Pancreas (tissue), 10 donors: ENCODE measurements at regions not wholly inside any gene's neighbourhood (a gene's known extent, or its start where the extent isn't known, plus 50 kb on each side); places are given as distances from the start of the nearest gene placed in this dataset.

Source experiments
- ATAC-seq, 4 donors: fragments of 200-7000 bp; cut with Tn5 transposase; one replicate each; pipeline versions ENCODE4 v1.8.0 to v1.9.1; 2020; ENCODE audit warnings: mild to moderate bottlenecking in 4 of 4, moderate library complexity in 4 of 4
- DNase-seq, 6 donors: peaks; one replicate each; pipeline ENCODE4 v3.0.0-alpha.2; 2020
- FAIRE-seq: peaks from 2 replicates; lab custom pipeline; 2012; peaks lifted over from hg19 to GRCh38; lab: Jason Lieb, UNC
- H3K27ac ChIP-seq, 4 donors: fragments of 200-600 bp; sonication (generic); 1 replicate in 3 of 4; 2 replicates in 1 of 4; pipeline versions ENCODE4 v1.5.0 to v1.8.0; 2020
- H3K27me3 ChIP-seq, 4 donors: fragments of 200-600 bp; one replicate each; pipeline ENCODE4 v1.8.0; 2021
- H3K36me3 ChIP-seq, 3 donors: fragments of 200-600 bp; sonication (generic) in 1 of 3; one replicate each; pipeline versions ENCODE4 v1.5.0 to v1.8.0; 2020 to 2021
- H3K4me1 ChIP-seq, 3 donors: fragments of 200-600 bp; one replicate each; pipeline ENCODE4 v1.8.0; 2021
- H3K4me3 ChIP-seq, 4 donors: fragments of 200-600 bp; sonication (generic) in 2 of 4; one replicate each; pipeline versions ENCODE4 v1.5.0 to v1.8.0; 2020 to 2021
- H3K9me3 ChIP-seq, 4 donors: fragments of 200-600 bp; one replicate each; pipeline ENCODE4 v1.8.0; 2021
- WGBS, 2 donors: extraction: QIAGEN DNeasy Blood & Tissue Kit; methylation state at CpG; one replicate each; pipeline ENCODE4 v1.1.7; 2013; 5-methylcytosine and 5-hydroxymethylcytosine counted together
- intact Hi-C, 3 donors: fragments of 100-400 bp; cut with DNase I; formaldehyde crosslinking; loops; one replicate each; pipeline versions ENCODE4 v1.11.1 to v1.14.2; 2022
- TF ChIP-seq, protein P1 (sequence below), 4 donors: fragments of 200-600 bp; sonication (generic) in 3 of 4; IDR thresholded peaks; one replicate each; pipeline versions ENCODE4 v1.5.0 to v1.8.0; 2021; ENCODE audit warnings: antibody characterized with exemption in 4 of 4
- donor health status: healthy with polysubstance abuse.
- donor health status: DM: no; HTN: no; CAD: no; lungs with moderate emphysema.
- donor health status: DM: no; HTN: no; CAD: no.
- donor health status: control.
- donor health status: control.
- donor health status: Bipolar disorder and iron deficiency.
- donor health status: DM: yes; HTN: yes; CAD: no.
- donor health status: DM: no; HTN: no; CAD: no.
- donor health status: DM: no; HTN: no; CAD: no.
- donor health status: DM: yes; HTN: yes; CAD: no.

GRCh38 chr9:108196332-108197007 is 659.3 kb downstream of the ACTL7B start:
- H3K9me3 ChIP-seq: no peaks in the 10 kb centered on the region
- DNase-seq (no peak), ATAC-seq (no peak), FAIRE-seq (no peak)
- no peaks in the 10 kb centered on the region for H3K27me3 ChIP-seq
- 35 to 41% methylated on average over 5 of the region's 5 CpGs for WGBS, 2 donors
- H3K27ac ChIP-seq: no peak overlapping the region
- H3K4me1 ChIP-seq: no peaks in the 10 kb centered on the region
- no peaks in the 10 kb centered on the region for H3K36me3 ChIP-seq
- intact Hi-C loops: no loop called here
- TF ChIP-seq, protein P1, sequence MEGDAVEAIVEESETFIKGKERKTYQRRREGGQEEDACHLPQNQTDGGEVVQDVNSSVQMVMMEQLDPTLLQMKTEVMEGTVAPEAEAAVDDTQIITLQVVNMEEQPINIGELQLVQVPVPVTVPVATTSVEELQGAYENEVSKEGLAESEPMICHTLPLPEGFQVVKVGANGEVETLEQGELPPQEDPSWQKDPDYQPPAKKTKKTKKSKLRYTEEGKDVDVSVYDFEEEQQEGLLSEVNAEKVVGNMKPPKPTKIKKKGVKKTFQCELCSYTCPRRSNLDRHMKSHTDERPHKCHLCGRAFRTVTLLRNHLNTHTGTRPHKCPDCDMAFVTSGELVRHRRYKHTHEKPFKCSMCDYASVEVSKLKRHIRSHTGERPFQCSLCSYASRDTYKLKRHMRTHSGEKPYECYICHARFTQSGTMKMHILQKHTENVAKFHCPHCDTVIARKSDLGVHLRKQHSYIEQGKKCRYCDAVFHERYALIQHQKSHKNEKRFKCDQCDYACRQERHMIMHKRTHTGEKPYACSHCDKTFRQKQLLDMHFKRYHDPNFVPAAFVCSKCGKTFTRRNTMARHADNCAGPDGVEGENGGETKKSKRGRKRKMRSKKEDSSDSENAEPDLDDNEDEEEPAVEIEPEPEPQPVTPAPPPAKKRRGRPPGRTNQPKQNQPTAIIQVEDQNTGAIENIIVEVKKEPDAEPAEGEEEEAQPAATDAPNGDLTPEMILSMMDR (IDR thresholded peaks at IDR 0.05): no peak
- no peak overlapping the region for H3K4me3 ChIP-seq

GRCh38 chr9:108194154-108194553 is 661.6 kb downstream of the ACTL7B start:
- no peak for DNase-seq
- Histone ChIP-seq H3K4me1 (no peaks in the 10 kb centered on the region), H3K4me3 (no peak overlapping the region), H3K27me3 (no peaks in the 10 kb centered on the region), H3K36me3 (no peaks in the 10 kb centered on the region), H3K9me3 (no peaks in the 10 kb centered on the region), H3K27ac (no peak overlapping the region)
- intact Hi-C loops: no loop called here
- FAIRE-seq: no peak
- TF ChIP-seq, protein P1 (IDR thresholded peaks at IDR 0.05): no peak
- ATAC-seq: peak in 2 of 4 donors; percentile 32 to 46

- Histone ChIP-seq H3K27ac (no peak overlapping the region), H3K4me1 (no peaks in the 10 kb centered on the region), H3K4me3 (no peak overlapping the region), H3K9me3 (no peaks in the 10 kb centered on the region), H3K36me3 (no peaks in the 10 kb centered on the region), H3K27me3 (no peaks in the 10 kb centered on the region)
- 84 to 86% methylated on average over 8 of the region's 8 CpGs for WGBS, 2 donors
- TF ChIP-seq, protein P1 (IDR thresholded peaks at IDR 0.05): no peak
- no peak for FAIRE-seq
- no peak for DNase-seq
- ATAC-seq: no peak
- intact Hi-C loops: no loop called here
These were observed 662.6 kb downstream of the ACTL7B start for GRCh38 chr9:108193026-108193710.

- Histone ChIP-seq H3K4me1 (no peaks in the 10 kb centered on the region), H3K9me3 (no peaks in the 10 kb centered on the region), H3K27me3 (no peaks in the 10 kb centered on the region), H3K4me3 (no peak overlapping the region), H3K36me3 (no peaks in the 10 kb centered on the region), H3K27ac (no peak overlapping the region)
- TF ChIP-seq, protein P1 (IDR thresholded peaks at IDR 0.05): no peak
- ATAC-seq: no peak
- WGBS, 2 donors: 71 to 81% methylated on average over 4 of the region's 4 CpGs
- FAIRE-seq: no peak
- no peak for DNase-seq
- intact Hi-C loops: no loop called here
These were observed 664.7 kb downstream of the ACTL7B start for GRCh38 chr9:108191065-108191464.

DNA sequence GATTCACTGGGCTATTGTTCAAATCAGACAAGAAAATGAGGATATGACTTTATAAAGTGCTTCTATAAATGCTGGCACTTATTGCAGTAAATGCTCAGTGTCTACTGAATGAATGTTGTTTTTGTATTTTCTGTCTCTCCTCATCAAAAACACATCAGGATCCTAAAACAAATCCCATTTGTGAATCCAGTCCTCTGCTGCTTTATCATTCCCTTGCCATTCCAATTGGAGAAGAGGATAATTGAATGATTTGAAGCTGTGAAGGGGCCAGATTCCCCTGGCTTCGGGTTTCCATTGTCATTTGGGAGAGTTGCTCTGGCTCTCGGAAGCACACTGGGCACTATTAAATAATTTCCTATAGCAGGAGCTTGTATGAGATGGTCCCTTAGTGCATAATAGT is 666.8 kb downstream of the ACTL7B start:
- TF ChIP-seq, protein P1 (IDR thresholded peaks at IDR 0.05): no peak
- no peaks in the 10 kb centered on the region for H3K27me3 ChIP-seq
- DNase-seq: no peak
- no peak for FAIRE-seq
- no peak overlapping the region for H3K4me3 ChIP-seq
- 64 to 71% methylated on average over 2 of the region's 2 CpGs for WGBS, 2 donors
- no peaks in the 10 kb centered on the region for H3K9me3 ChIP-seq
- H3K27ac ChIP-seq: no peak overlapping the region
- intact Hi-C loops: no loop called here
- no peaks in the 10 kb centered on the region for H3K4me1 ChIP-seq
- ATAC-seq: no peak
- H3K36me3 ChIP-seq: no peaks in the 10 kb centered on the region
